OCI-LY3 (cell line): ENCODE measurements at regions not wholly inside any gene's neighbourhood (a gene's known extent, or its start where the extent isn't known, plus 50 kb on each side); places are given as distances from the start of the nearest gene placed in this dataset.

Experiments used
- H2AFZ ChIP-seq: fragments of 200-600, 300-600 bp; shearing (Covaris generic); 2 replicates; pipeline ENCODE4 v1.6.0; 2014; ENCODE audit warnings: antibody characterized with exemption, low read depth, low read length
- H3K27ac ChIP-seq: fragments of 200-600, 300-600 bp; sonication (generic); 2 replicates; pipeline ENCODE4 v1.5.1; 2014; ENCODE audit warnings: mild to moderate bottlenecking, low read length, moderate library complexity, mixed read lengths
- H3K27me3 ChIP-seq: fragments of 200-600, 300-600 bp; sonication (generic); 2 replicates; pipeline ENCODE4 v1.6.1; 2014; ENCODE audit warnings: low read depth, low read length, mixed read lengths
- H3K36me3 ChIP-seq: fragments of 200-600, 300-600 bp; sonication (generic); replicated peaks from 2 replicates; pipeline ENCODE3; 2014; ENCODE audit warnings: low read depth, low read length, mixed read lengths
- H3K4me1 ChIP-seq: fragments of 300-600, 200-600 bp; sonication (generic); 2 replicates; pipeline ENCODE4 v1.6.1; 2014; ENCODE audit warnings: low read length, mixed read lengths
- H3K4me2 ChIP-seq: fragments of 200-600, 300-600 bp; sonication (generic); 2 replicates; pipeline ENCODE4 v1.6.1; 2014; ENCODE audit warnings: low read length, mixed read lengths
- H3K4me3 ChIP-seq: fragments of 300-600, 200-600 bp; sonication (generic); 2 replicates; pipeline ENCODE4 v1.5.1; 2014; ENCODE audit warnings: antibody characterized with exemption, mild to moderate bottlenecking, low read length, moderate library complexity
- H3K79me2 ChIP-seq: fragments of 300-600, 200-600 bp; shearing (Covaris generic); 2 replicates; pipeline ENCODE4 v1.6.1; 2014; ENCODE audit warnings: mild to moderate bottlenecking, low read length, mixed read lengths
- H3K9ac ChIP-seq: fragments of 300-600, 200-600 bp; shearing (Covaris generic); 2 replicates; pipeline ENCODE4 v1.6.0; 2014; ENCODE audit warnings: mild to moderate bottlenecking, low read length, moderate library complexity
- H3K9me3 ChIP-seq: fragments of 200-600, 300-600 bp; shearing (Covaris generic); 2 replicates; pipeline ENCODE4 v1.6.1; 2014; ENCODE audit warnings: low read length, mixed read lengths; ENCODE audit not compliant: insufficient read depth
- H4K20me1 ChIP-seq: fragments of 200-600, 300-600 bp; sonication (generic); 2 replicates; pipeline ENCODE4 v1.6.1; 2016; ENCODE audit warnings: low read length, mixed read lengths; ENCODE audit not compliant: insufficient read depth
- CTCF ChIP-seq: fragments of 200-600, 300-600 bp; sonication (generic); IDR thresholded peaks from 2 replicates; pipeline ENCODE4 v1.5.1; 2014; ENCODE audit warnings: antibody characterized with exemption, low read length, low read depth
- EZH2phosphoT487 ChIP-seq: fragments of 200-600 bp; shearing (Covaris generic); IDR thresholded peaks from 2 replicates; pipeline ENCODE4 v1.6.1; 2018; ENCODE audit warnings: antibody characterized with exemption, mixed run types, low read depth

- H3K79me2 ChIP-seq, result no peaks in the 10 kb centered on the region
- H3K9ac ChIP-seq, result no peak overlapping the region
- H3K4me1 ChIP-seq, result no peaks in the 10 kb centered on the region
Observed at GRCh38 chr16:76797457-76797856, 393.5 kb upstream of the MON1B start.

GRCh38 chr16:76800196-76800595, 390.8 kb upstream of the MON1B start:
- no peak overlapping the region for H3K4me3 ChIP-seq
- H3K79me2 ChIP-seq, result no peaks in the 10 kb centered on the region
- TF ChIP-seq CTCF, result no peak
- no peak for TF ChIP-seq EZH2phosphoT487
- H2AFZ ChIP-seq, result no peak overlapping the region
- 0 out of 2 replicates have a peak, but pooled peaks cover 3% of the 10 kb centered on the region for H3K27me3 ChIP-seq
- no peaks in the 10 kb centered on the region for H3K9me3 ChIP-seq
- H4K20me1 ChIP-seq, result peaks cover 60% of the 10 kb centered on the region
- no peak overlapping the region for H3K27ac ChIP-seq
- no peaks in the 10 kb centered on the region for H3K36me3 ChIP-seq
- H3K4me2 ChIP-seq, result no peak overlapping the region
- H3K4me1 ChIP-seq, result peaks cover 20% of the 10 kb centered on the region
- no peak overlapping the region for H3K9ac ChIP-seq

More at GRCh38 chr16:76797457-76797856, 393.5 kb upstream of the MON1B start:
- no peak for TF ChIP-seq CTCF
- TF ChIP-seq EZH2phosphoT487, result no peak
- Histone ChIP-seq H3K36me3 (no peaks in the 10 kb centered on the region), H3K27ac (no peak overlapping the region), H3K9me3 (no peaks in the 10 kb centered on the region), H3K4me2 (no peak overlapping the region), H2AFZ (no peak overlapping the region), H3K4me3 (no peak overlapping the region), H4K20me1 (peaks cover 53% of the 10 kb centered on the region; the same call in 1 of the 2 replicates), H3K27me3 (0 out of 2 replicates have a peak, but pooled peaks cover 3% of the 10 kb centered on the region)

GRCh38 chr16:76801357-76801756, 389.6 kb upstream of the MON1B start:
- H3K9me3 ChIP-seq, result no peaks in the 10 kb centered on the region
- no peak overlapping the region for H3K4me2 ChIP-seq
- H3K27me3 ChIP-seq, result 0 out of 2 replicates have a peak, but pooled peaks cover 3% of the 10 kb centered on the region
- peaks cover 70% of the 10 kb centered on the region for H4K20me1 ChIP-seq
- no peak overlapping the region for H2AFZ ChIP-seq
- no peak overlapping the region for H3K4me3 ChIP-seq
- H3K27ac ChIP-seq, result no peak overlapping the region
- no peak overlapping the region for H3K9ac ChIP-seq
- TF ChIP-seq EZH2phosphoT487 (no peak), CTCF (no peak)
- peaks cover 30% of the 10 kb centered on the region for H3K4me1 ChIP-seq
- H3K36me3 ChIP-seq, result peaks cover 4% of the 10 kb centered on the region
- no peaks in the 10 kb centered on the region for H3K79me2 ChIP-seq

- Histone ChIP-seq H3K4me3 (peak overlapping the region; percentile 27), H3K79me2 (no peaks in the 10 kb centered on the region), H3K36me3 (peaks cover 5% of the 10 kb centered on the region), H4K20me1 (peaks cover 32% of the 10 kb centered on the region), H3K27me3 (0 out of 2 replicates have a peak, but pooled peaks cover 8% of the 10 kb centered on the region), H3K4me2 (peak overlapping the region; percentile 59), H2AFZ (no peak overlapping the region), H3K9me3 (no peaks in the 10 kb centered on the region), H3K27ac (no peak overlapping the region), H3K4me1 (peaks cover 29% of the 10 kb centered on the region), H3K9ac (no peak overlapping the region)
- TF ChIP-seq EZH2phosphoT487, result no peak
- TF ChIP-seq CTCF, result no peak
Observed at GRCh38 chr16:76816475-76816874, 374.5 kb upstream of the MON1B start.
